ENCODE measurements at regions not wholly inside any gene's neighbourhood (a gene's known extent, or its start where the extent isn't known, plus 50 kb on each side); places are given as distances from the start of the nearest gene placed in this dataset.

DNA sequence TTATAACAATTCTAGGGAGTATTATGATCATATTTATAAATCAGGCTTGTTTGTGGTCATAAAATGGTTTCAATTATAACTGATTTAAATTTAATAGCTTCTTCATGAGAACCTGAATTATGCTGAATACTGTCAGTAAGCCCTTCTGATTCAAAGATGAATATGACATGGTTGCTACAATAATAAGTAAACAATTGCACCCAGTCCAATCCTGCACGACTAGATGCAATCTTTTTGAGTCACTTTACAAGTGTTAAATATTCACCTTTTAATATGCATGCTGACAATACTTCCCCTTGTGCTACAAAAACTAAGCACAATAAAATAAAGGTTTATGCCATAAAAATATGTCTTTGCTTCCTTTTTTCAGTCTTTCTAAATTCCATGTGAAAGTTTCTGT is 325.2 kb downstream of the KCNJ3 start:
- TF ChIP-seq CTCF (IDR thresholded peaks at IDR 0.05), result no peak
- no peak for TF ChIP-seq POLR2A (IDR thresholded peaks at IDR 0.05)

Measured in testis (tissue), 2 donors.